SU-DHL-6 (cell line): ENCODE measurements at regions not wholly inside any gene's neighbourhood (a gene's known extent, or its start where the extent isn't known, plus 50 kb on each side); places are given as distances from the start of the nearest gene placed in this dataset.

Experiments used
- H2AFZ ChIP-seq: fragments of 200-600 bp; sonication (generic); 2 replicates; pipeline ENCODE4 v1.6.1; 2014; ENCODE audit warnings: low read depth, mild to moderate bottlenecking, moderate library complexity, mixed read lengths, antibody characterized with exemption, low read length; ENCODE audit not compliant: severe bottlenecking
- H3F3A ChIP-seq: fragments of 200-600 bp; shearing (Covaris generic); 2 replicates; pipeline ENCODE4 v1.6.0; 2016; ENCODE audit warnings: antibody characterized with exemption, mild to moderate bottlenecking; ENCODE audit not compliant: insufficient read depth
- H3K27ac ChIP-seq: fragments of 200-600 bp; sonication (generic); 2 replicates; pipeline ENCODE4 v1.5.1; 2016; ENCODE audit warnings: low read depth, mild to moderate bottlenecking, low read length, moderate library complexity, mixed read lengths
- H3K27me3 ChIP-seq: fragments of 200-600 bp; sonication (generic), shearing (Covaris generic); 2 replicates; pipeline ENCODE4 v1.6.0; 2014; ENCODE audit warnings: mild to moderate bottlenecking, low read length
- H3K36me3 ChIP-seq: fragments of 200-600 bp; sonication (generic); 2 replicates; pipeline ENCODE4 v1.6.1; 2014; ENCODE audit warnings: mild to moderate bottlenecking, low read length, mixed read lengths
- H3K4me2 ChIP-seq: fragments of 300-600, 200-600 bp; shearing (Covaris generic), sonication (generic); 2 replicates; pipeline ENCODE4 v1.6.0; 2014; ENCODE audit warnings: low read length, low read depth, mild to moderate bottlenecking; ENCODE audit not compliant: poor library complexity, severe bottlenecking
- H3K4me3 ChIP-seq: fragments of 200-600 bp; sonication (generic); 2 replicates; pipeline ENCODE4 v1.5.1; 2014; ENCODE audit warnings: antibody characterized with exemption, low read length, mild to moderate bottlenecking, mixed read lengths; ENCODE audit not compliant: insufficient read depth, poor library complexity, severe bottlenecking
- H3K79me2 ChIP-seq: fragments of 200-600 bp; sonication (generic); 2 replicates; pipeline ENCODE4 v1.6.1; 2014; ENCODE audit warnings: mild to moderate bottlenecking, low read length, moderate library complexity; ENCODE audit not compliant: insufficient read depth
- H3K9ac ChIP-seq: fragments of 200-600 bp; sonication (generic); 2 replicates; pipeline ENCODE4 v1.7.0; 2014; ENCODE audit warnings: mild to moderate bottlenecking, low read length
- H3K9me2 ChIP-seq: fragments of 200-600 bp; sonication (generic); replicated peaks from 2 replicates; pipeline ENCODE4 v1.6.1; 2014; ENCODE audit warnings: low read length; ENCODE audit not compliant: insufficient read depth
- H3K9me3 ChIP-seq: fragments of 200-600 bp; sonication (generic); 2 replicates; pipeline ENCODE4 v1.6.1; 2014; ENCODE audit warnings: low read length, mixed read lengths; ENCODE audit not compliant: insufficient read depth
- H4K20me1 ChIP-seq: fragments of 200-600 bp; sonication (generic); 2 replicates; pipeline ENCODE4 v1.6.1; 2014; ENCODE audit warnings: low read depth, mild to moderate bottlenecking, antibody characterized with exemption, low read length, moderate library complexity, mixed read lengths
- EZH2phosphoT487 ChIP-seq: fragments of 200-600 bp; sonication (generic), shearing (Covaris generic); conservative IDR thresholded peaks from 2 replicates; pipeline ENCODE4 v1.6.1; 2018; ENCODE audit warnings: mild to moderate bottlenecking, antibody characterized with exemption, low read length, moderate library complexity, mixed read lengths
- TF ChIP-seq, protein P1 (sequence below): fragments of 200-600 bp; sonication (generic); IDR thresholded peaks from one replicate; pipeline ENCODE4 v1.5.1; 2017; ENCODE audit warnings: antibody characterized with exemption, mild to moderate bottlenecking, low read length, moderate library complexity; ENCODE audit not compliant: insufficient read depth, poor library complexity, severe bottlenecking

DNA sequence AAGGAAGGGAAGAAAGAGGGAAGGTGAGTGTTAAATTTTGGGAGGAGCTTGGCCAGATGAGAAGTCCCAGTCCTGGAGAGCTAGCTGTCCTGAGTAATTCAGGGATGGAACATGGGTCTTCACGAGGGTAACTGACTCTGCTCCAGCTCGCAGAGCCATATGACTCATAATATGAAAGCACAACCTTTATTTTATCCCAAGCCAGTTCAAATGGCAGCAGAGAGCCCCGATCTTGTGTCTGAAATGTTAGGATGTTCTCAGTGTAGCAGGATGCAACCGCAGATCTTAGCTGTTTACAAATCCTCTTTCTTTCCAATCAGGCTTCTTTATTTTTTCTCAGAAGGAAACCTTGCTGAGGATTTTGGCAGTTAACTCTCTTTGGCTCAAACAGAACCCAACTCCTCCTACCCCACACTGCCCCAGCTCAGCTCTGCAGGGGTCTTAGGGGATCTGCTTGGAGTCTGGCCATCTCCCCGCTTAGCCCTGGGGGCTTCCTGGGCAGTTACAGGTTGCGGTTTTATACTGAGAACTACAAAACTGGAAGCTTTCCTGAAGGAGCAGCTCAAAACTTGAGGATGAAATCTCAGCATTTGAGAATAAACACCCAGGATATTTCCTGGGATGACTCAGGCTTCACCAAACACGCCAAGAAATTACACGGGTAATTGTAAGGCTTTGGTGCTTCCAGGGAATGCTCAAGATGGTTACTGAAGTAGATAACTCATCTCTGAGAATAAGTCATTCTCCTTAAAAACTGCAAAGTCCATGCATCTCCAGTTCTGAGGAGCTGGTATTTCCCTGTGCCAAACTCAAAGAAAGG lies 92.5 kb downstream of the VCPKMT start:
- no peaks in the 10 kb centered on the region for H3F3A ChIP-seq
- H3K36me3 ChIP-seq, result no peaks in the 10 kb centered on the region
- no peak overlapping the region for H3K4me2 ChIP-seq
- peaks cover 14% of the 10 kb centered on the region; the same call in 1 of the 2 replicates for H3K9me3 ChIP-seq
- H3K27ac ChIP-seq, result no peak overlapping the region
- no peaks in the 10 kb centered on the region for H4K20me1 ChIP-seq
- H3K4me3 ChIP-seq, result no peak overlapping the region
- no peak overlapping the region for H3K9ac ChIP-seq
- H2AFZ ChIP-seq, result no peak overlapping the region
- TF ChIP-seq EZH2phosphoT487, result no peak
- TF ChIP-seq, protein P1, sequence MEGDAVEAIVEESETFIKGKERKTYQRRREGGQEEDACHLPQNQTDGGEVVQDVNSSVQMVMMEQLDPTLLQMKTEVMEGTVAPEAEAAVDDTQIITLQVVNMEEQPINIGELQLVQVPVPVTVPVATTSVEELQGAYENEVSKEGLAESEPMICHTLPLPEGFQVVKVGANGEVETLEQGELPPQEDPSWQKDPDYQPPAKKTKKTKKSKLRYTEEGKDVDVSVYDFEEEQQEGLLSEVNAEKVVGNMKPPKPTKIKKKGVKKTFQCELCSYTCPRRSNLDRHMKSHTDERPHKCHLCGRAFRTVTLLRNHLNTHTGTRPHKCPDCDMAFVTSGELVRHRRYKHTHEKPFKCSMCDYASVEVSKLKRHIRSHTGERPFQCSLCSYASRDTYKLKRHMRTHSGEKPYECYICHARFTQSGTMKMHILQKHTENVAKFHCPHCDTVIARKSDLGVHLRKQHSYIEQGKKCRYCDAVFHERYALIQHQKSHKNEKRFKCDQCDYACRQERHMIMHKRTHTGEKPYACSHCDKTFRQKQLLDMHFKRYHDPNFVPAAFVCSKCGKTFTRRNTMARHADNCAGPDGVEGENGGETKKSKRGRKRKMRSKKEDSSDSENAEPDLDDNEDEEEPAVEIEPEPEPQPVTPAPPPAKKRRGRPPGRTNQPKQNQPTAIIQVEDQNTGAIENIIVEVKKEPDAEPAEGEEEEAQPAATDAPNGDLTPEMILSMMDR, result no peak
- H3K79me2 ChIP-seq, result no peaks in the 10 kb centered on the region
- H3K9me2 ChIP-seq, result no peaks in the 10 kb centered on the region
- no peaks in the 10 kb centered on the region for H3K27me3 ChIP-seq

GRCh38 chr14:50025073-50025472 lies 91.3 kb downstream of the VCPKMT start:
- Histone ChIP-seq H3K9me3 (peaks cover 7% of the 10 kb centered on the region; the same call in 1 of the 2 replicates), H3K27ac (no peak overlapping the region), H3K9ac (no peak overlapping the region), H3K9me2 (no peaks in the 10 kb centered on the region), H3K4me2 (no peak overlapping the region), H3K79me2 (no peaks in the 10 kb centered on the region), H3K36me3 (no peaks in the 10 kb centered on the region), H3K4me3 (no peak overlapping the region), H4K20me1 (no peaks in the 10 kb centered on the region), H3F3A (no peaks in the 10 kb centered on the region), H2AFZ (no peak overlapping the region), H3K27me3 (no peaks in the 10 kb centered on the region)
- no peak for TF ChIP-seq EZH2phosphoT487
- TF ChIP-seq, protein P1, result no peak

GRCh38 chr14:50025776-50026175 lies 90.6 kb downstream of the VCPKMT start:
- Histone ChIP-seq H3K36me3 (no peaks in the 10 kb centered on the region), H2AFZ (no peak overlapping the region), H3K4me2 (no peak overlapping the region), H3F3A (no peaks in the 10 kb centered on the region), H3K9me3 (no peaks in the 10 kb centered on the region), H3K9me2 (no peaks in the 10 kb centered on the region), H3K27ac (no peak overlapping the region), H3K79me2 (no peaks in the 10 kb centered on the region), H3K4me3 (no peak overlapping the region), H4K20me1 (no peaks in the 10 kb centered on the region), H3K9ac (no peak overlapping the region), H3K27me3 (no peaks in the 10 kb centered on the region)
- TF ChIP-seq, protein P1, result no peak
- no peak for TF ChIP-seq EZH2phosphoT487
